ENCODE measurements at regions not wholly inside any gene's neighbourhood (a gene's known extent, or its start where the extent isn't known, plus 50 kb on each side); places are given as distances from the start of the nearest gene placed in this dataset.

DNA sequence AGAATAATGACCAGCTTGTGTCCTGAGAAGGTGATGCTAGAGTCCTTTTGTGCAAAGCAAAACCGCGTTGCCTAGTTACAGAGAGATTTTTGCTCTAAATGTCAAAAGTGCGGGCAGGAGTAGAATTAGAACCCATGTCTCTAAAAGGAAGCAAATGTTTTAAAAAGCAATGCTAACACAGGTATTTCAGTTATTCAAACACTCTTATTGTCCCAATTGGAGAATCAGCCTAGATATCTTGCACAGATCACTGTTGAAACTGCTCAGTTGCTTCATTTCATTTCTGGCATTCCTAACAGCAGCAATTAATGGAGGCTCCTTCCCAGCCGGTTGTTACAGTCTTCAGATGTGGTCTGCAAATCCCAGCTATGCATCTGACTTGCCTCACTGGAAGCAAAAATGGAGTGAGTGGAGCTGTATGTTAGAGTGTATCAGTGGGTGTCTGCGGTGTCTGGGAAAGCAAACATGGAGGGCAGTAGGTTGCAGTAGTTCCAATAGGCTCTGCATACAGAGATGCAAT, 55.6 kb upstream of the SEMA6D start:
- no peak for DNase-seq (ENCODE audit: low read depth)
- H3K4me3 ChIP-seq (ENCODE audit: low read depth, low read length), result no peak overlapping the region
- TF ChIP-seq MYC (IDR thresholded peaks at IDR 0.05; ENCODE audit: low read depth, low read length) (no peak), MAX (IDR thresholded peaks at IDR 0.05; ENCODE audit: low read depth, low read length) (no peak), POLR2A (IDR thresholded peaks at IDR 0.05; ENCODE audit: extremely low read depth, insufficient read length) (no peak), CTCF (IDR thresholded peaks at IDR 0.05; ENCODE audit: low read depth, low read length) (no peak)

GRCh38 chr15:47663101-47663500, 54.2 kb upstream of the SEMA6D start:
- no peak overlapping the region for H3K4me3 ChIP-seq (ENCODE audit: low read depth, low read length)
- TF ChIP-seq CTCF (IDR thresholded peaks at IDR 0.05; ENCODE audit: low read depth, low read length), result no peak
- no peak for TF ChIP-seq MYC (IDR thresholded peaks at IDR 0.05; ENCODE audit: low read depth, low read length)
- TF ChIP-seq MAX (IDR thresholded peaks at IDR 0.05; ENCODE audit: low read depth, low read length), result no peak
- TF ChIP-seq POLR2A (IDR thresholded peaks at IDR 0.05; ENCODE audit: extremely low read depth, insufficient read length), result no peak
- DNase-seq (ENCODE audit: low read depth), result no peak
